K562 (cell line): ENCODE measurements at regions not wholly inside any gene's neighbourhood (a gene's known extent, or its start where the extent isn't known, plus 50 kb on each side); places are given as distances from the start of the nearest gene placed in this dataset.
"Not testable (repeated sequence)": the region's sequence is repeated elsewhere in the genome, so short reads cannot be mapped to it uniquely, and the experiment has no call there.

Experiments used
- ATAC-seq: fragments of 200-7000 bp; cut with Tn5 transposase; 3 replicates; pipeline ENCODE4 v1.9.1; 2020; ENCODE audit warnings: moderate library complexity
- BruUV-seq: library from RNA; stranded (reverse); fragments of 400-500 nt; replicated peaks from 2 replicates; lab custom pipeline; 2021; lab: Mats Ljungman, UMichigan
- CTCF ChIA-PET: fragments of 300-600 bp; formaldehyde crosslinking; extraction: SDS; loops from one replicate; lab custom pipeline; 2021; ENCODE audit warnings: low intra/inter-chr PET ratio; lab: Yijun Ruan, JAX
- POLR2A ChIA-PET: fragments of 300-600, 350-650 bp; sonication (Branson Sonifier 250); formaldehyde crosslinking; extraction: SDS; loops from one replicate; lab custom pipeline; 2021; ENCODE audit warnings: antibody characterized with exemption, inconsistent platforms; lab: Yijun Ruan, JAX
- DNase-seq, 4 experiments: peaks; one replicate each; pipeline versions ENCODE4 v3.0.0 to v3.0.0-alpha.2; 2011 to 2018; ENCODE audit warnings: low spot score in 3 of 4, mixed read lengths in 3 of 4; ENCODE audit errors: extremely low read depth in 1 of 4
- FAIRE-seq: peaks from 2 replicates; lab custom pipeline; 2011; peaks lifted over from hg19 to GRCh38; lab: Jason Lieb, UNC
- H2AFZ ChIP-seq: 2 replicates; pipeline ENCODE4 v1.6.0; 2011; ENCODE audit warnings: low read depth, low read length, control low read depth, inconsistent platforms
- H3K27ac ChIP-seq: fragments of 200-600 bp; 3 replicates; pipeline ENCODE4 v1.8.0; 2011; ENCODE audit warnings: low read depth, mild to moderate bottlenecking, control low read depth, inconsistent platforms, low read length, moderate library complexity, mixed read lengths; ENCODE audit errors: extremely low read depth
- H3K27me3 ChIP-seq, 2 experiments: fragments of 300-600 bp in 1 of 2; 2 replicates in 1 of 2; 3 replicates in 1 of 2; pipeline versions ENCODE4 v1.6.0 to v1.8.0; 2011; ENCODE audit warnings: inconsistent platforms in 2 of 2, low read length in 2 of 2, mild to moderate bottlenecking in 1 of 2, mixed read lengths in 1 of 2, moderate library complexity in 1 of 2; ENCODE audit not compliant: control insufficient read depth in 2 of 2, insufficient read depth in 2 of 2
- H3K36me3 ChIP-seq: fragments of 300-600 bp; 3 replicates; pipeline ENCODE4 v1.8.0; 2011; ENCODE audit warnings: mild to moderate bottlenecking, low read length, inconsistent platforms; ENCODE audit not compliant: control insufficient read depth, insufficient read depth
- H3K4me1 ChIP-seq, 2 experiments: fragments of 200-600 bp in 1 of 2; replicated peaks in 1 of 2; 2 replicates in 1 of 2; 3 replicates in 1 of 2; pipeline versions ENCODE4 v1.5.1 to v1.8.0; 2011; ENCODE audit warnings: inconsistent platforms in 2 of 2, low read length in 2 of 2, mild to moderate bottlenecking in 1 of 2, mixed read lengths in 1 of 2, moderate library complexity in 1 of 2; ENCODE audit not compliant: control insufficient read depth in 2 of 2, insufficient read depth in 2 of 2
- H3K4me2 ChIP-seq: 2 replicates; pipeline ENCODE4 v1.6.1; 2011; ENCODE audit warnings: low read length, control low read depth, inconsistent platforms, mixed read lengths; ENCODE audit not compliant: insufficient read depth
- H3K4me3 ChIP-seq: fragments of 200-600 bp; sonication (generic), shearing (Covaris generic); 2 replicates; pipeline ENCODE4 v1.5.1; 2016; ENCODE audit warnings: control low read depth, inconsistent platforms
- H3K79me2 ChIP-seq: fragments of 200-600 bp; 3 replicates; pipeline ENCODE4 v1.8.0; 2011; ENCODE audit warnings: low read length, inconsistent platforms; ENCODE audit not compliant: control insufficient read depth, insufficient read depth
- H3K9ac ChIP-seq, 2 experiments: 2 replicates each; pipeline versions ENCODE4 v1.6.0 to v1.6.1; 2011; ENCODE audit warnings: low read depth in 2 of 2, low read length in 2 of 2, control low read depth in 1 of 2, inconsistent platforms in 1 of 2, mild to moderate bottlenecking in 1 of 2, mixed read lengths in 1 of 2; ENCODE audit not compliant: insufficient read depth in 1 of 2
- H3K9me1 ChIP-seq: one replicate; pipeline ENCODE4 v1.6.0; 2011; ENCODE audit warnings: inconsistent platforms, mild to moderate bottlenecking, low read length, moderate library complexity; ENCODE audit not compliant: control insufficient read depth, insufficient read depth
- H3K9me3 ChIP-seq: replicated peaks from 2 replicates; pipeline ENCODE4 v1.5.1; 2011; ENCODE audit warnings: low read depth, low read length, inconsistent platforms; ENCODE audit not compliant: control insufficient read depth, insufficient read depth
- H4K20me1 ChIP-seq: replicated peaks from 2 replicates; pipeline ENCODE4 v1.6.1; 2011; ENCODE audit warnings: low read length, inconsistent platforms, mixed read lengths; ENCODE audit not compliant: control insufficient read depth, insufficient read depth
- MAFF ChIP-seq: IDR thresholded peaks from 2 replicates; pipeline ENCODE4 v1.6.1; 2012; ENCODE audit warnings: low read length, improper control_type of control experiment
- MAFK ChIP-seq: IDR thresholded peaks from 2 replicates; pipeline ENCODE4 v1.6.1; 2011; ENCODE audit warnings: low read length, improper control_type of control experiment
- WGBS: fragments of 100-300 bp; shearing (Covaris generic); methylation state at CpG from one replicate; pipeline ENCODE4 v1.1.6; 2016; ENCODE audit warnings: low coverage, mixed read lengths; ENCODE audit not compliant: insufficient coverage; ENCODE audit errors: missing lambda C conversion rate; 5-methylcytosine and 5-hydroxymethylcytosine counted together
- in situ Hi-C: fragments of 300-500 bp; cut with MboI; formaldehyde crosslinking; loops from 4 replicates; pipeline ENCODE4 v1.15.0; 2018; ENCODE audit warnings: inconsistent platforms, mixed read lengths
- intact Hi-C: fragments of 100-400 bp; cut with micrococcal nuclease; formaldehyde crosslinking; loops from 2 replicates; pipeline ENCODE4 v1.14.2; 2022

- BruUV-seq, H3K27ac ChIP-seq, H3K4me3 ChIP-seq, H3K27me3 ChIP-seq, FAIRE-seq, H2AFZ ChIP-seq, H3K79me2 ChIP-seq, H3K9me3 ChIP-seq, POLR2A ChIA-PET, H3K4me1 ChIP-seq, H3K9ac ChIP-seq, intact Hi-C loops, H3K9me1 ChIP-seq, H3K4me2 ChIP-seq, in situ Hi-C loops, H4K20me1 ChIP-seq, DNase-seq, H3K36me3 ChIP-seq, CTCF ChIA-PET, ATAC-seq: not testable (repeated sequence)
- 90% methylated on average over 5 of the region's 15 CpGs for WGBS
These were observed 70.7 kb downstream of the ARHGAP11B start for GRCh38 chr15:30696439-30697314.

- H3K4me3 ChIP-seq, BruUV-seq, in situ Hi-C loops, CTCF ChIA-PET, H3K79me2 ChIP-seq, H3K4me2 ChIP-seq, H4K20me1 ChIP-seq, ATAC-seq, H3K36me3 ChIP-seq, H3K27ac ChIP-seq, H2AFZ ChIP-seq, H3K9me3 ChIP-seq, POLR2A ChIA-PET, DNase-seq, H3K27me3 ChIP-seq, FAIRE-seq, H3K9ac ChIP-seq, intact Hi-C loops, H3K4me1 ChIP-seq, H3K9me1 ChIP-seq: not testable (repeated sequence)
- 93% methylated on average over 2 of the region's 3 CpGs for WGBS
- TF ChIP-seq MAFF (peak; percentile 19; the same call in 1 of the 2 replicates), MAFK (peak; percentile 20; the same call in 1 of the 2 replicates)
These were observed 71.4 kb downstream of the ARHGAP11B start for GRCh38 chr15:30697315-30697685.

GRCh38 chr15:30700006-30700597 lies 74.2 kb downstream of the ARHGAP11B start:
- in situ Hi-C loops, H3K36me3 ChIP-seq, H4K20me1 ChIP-seq, H3K79me2 ChIP-seq, H3K4me3 ChIP-seq, H3K27me3 ChIP-seq, H3K9ac ChIP-seq, BruUV-seq, DNase-seq, intact Hi-C loops, H3K27ac ChIP-seq, H3K4me2 ChIP-seq, H3K9me1 ChIP-seq, POLR2A ChIA-PET, H2AFZ ChIP-seq, ATAC-seq, CTCF ChIA-PET, H3K9me3 ChIP-seq, H3K4me1 ChIP-seq: not testable (repeated sequence)
- peak; percentile 72 for FAIRE-seq
- no CpG with 5 or more reads among the region's 7 CpGs for WGBS
